Neural progenitor cell (in vitro differentiated cells): ENCODE measurements at regions not wholly inside any gene's neighbourhood (a gene's known extent, or its start where the extent isn't known, plus 50 kb on each side); places are given as distances from the start of the nearest gene placed in this dataset.

ENCODE experiments used
- EZH2 ChIP-seq: fragments of 200-600 bp; sonication (generic); IDR thresholded peaks from 2 replicates; pipeline ENCODE4 v1.6.1; 2017; ENCODE audit warnings: antibody characterized with exemption, mild to moderate bottlenecking, moderate library complexity
- EZH2phosphoT487 ChIP-seq: fragments of 200-600 bp; sonication (generic); IDR thresholded peaks from 2 replicates; pipeline ENCODE4 v1.6.1; 2017; ENCODE audit warnings: antibody characterized with exemption
- TF ChIP-seq, protein P1 (sequence below): fragments of 200-600 bp; sonication (generic); IDR thresholded peaks from 2 replicates; pipeline ENCODE4 v1.5.1; 2017; ENCODE audit warnings: antibody characterized with exemption, mild to moderate bottlenecking

DNA sequence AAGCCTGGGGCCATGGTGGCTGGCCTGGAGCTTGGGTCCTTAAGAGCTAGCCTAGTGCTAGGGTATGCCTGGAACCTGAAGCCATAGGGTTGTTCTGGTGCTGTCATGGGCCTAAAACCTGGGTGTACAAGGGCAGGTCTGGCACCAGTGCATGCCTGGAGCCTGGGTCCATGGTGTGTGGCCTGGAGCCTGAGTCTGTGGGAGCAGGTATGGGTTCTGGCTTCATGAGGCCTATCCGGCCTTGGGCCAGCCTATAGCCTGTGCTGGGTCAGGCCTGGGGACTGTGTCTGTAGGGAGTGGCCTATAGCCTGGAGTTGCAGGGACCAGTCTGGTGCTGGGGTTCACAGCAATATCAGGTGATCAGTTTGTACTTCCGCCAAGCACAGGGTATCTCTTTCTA is 347.2 kb upstream of the MEF2C start:
- TF ChIP-seq, protein P1, sequence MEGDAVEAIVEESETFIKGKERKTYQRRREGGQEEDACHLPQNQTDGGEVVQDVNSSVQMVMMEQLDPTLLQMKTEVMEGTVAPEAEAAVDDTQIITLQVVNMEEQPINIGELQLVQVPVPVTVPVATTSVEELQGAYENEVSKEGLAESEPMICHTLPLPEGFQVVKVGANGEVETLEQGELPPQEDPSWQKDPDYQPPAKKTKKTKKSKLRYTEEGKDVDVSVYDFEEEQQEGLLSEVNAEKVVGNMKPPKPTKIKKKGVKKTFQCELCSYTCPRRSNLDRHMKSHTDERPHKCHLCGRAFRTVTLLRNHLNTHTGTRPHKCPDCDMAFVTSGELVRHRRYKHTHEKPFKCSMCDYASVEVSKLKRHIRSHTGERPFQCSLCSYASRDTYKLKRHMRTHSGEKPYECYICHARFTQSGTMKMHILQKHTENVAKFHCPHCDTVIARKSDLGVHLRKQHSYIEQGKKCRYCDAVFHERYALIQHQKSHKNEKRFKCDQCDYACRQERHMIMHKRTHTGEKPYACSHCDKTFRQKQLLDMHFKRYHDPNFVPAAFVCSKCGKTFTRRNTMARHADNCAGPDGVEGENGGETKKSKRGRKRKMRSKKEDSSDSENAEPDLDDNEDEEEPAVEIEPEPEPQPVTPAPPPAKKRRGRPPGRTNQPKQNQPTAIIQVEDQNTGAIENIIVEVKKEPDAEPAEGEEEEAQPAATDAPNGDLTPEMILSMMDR = no peak
- no peak for TF ChIP-seq EZH2phosphoT487
- TF ChIP-seq EZH2 = no peak
